IMR-90 (cell line): ENCODE measurements at regions not wholly inside any gene's neighbourhood (a gene's known extent, or its start where the extent isn't known, plus 50 kb on each side); places are given as distances from the start of the nearest gene placed in this dataset.
"Not testable (repeated sequence)": the region's sequence is repeated elsewhere in the genome, so short reads cannot be mapped to it uniquely, and the experiment has no call there.

Experiments used
- ATAC-seq: fragments of 200-7000 bp; cut with Tn5 transposase; 2 replicates; pipeline ENCODE4 v1.9.1; 2020; ENCODE audit warnings: low read depth, mild to moderate bottlenecking, moderate library complexity
- BruUV-seq: library from RNA; stranded (reverse); fragments of 400-500 nt; replicated peaks from 2 replicates; lab custom pipeline; 2021; lab: Mats Ljungman, UMichigan
- CTCF ChIA-PET: fragments of 300-600 bp; formaldehyde crosslinking; extraction: SDS; loops from one replicate; lab custom pipeline; 2021; ENCODE audit warnings: antibody characterized with exemption; lab: Yijun Ruan, JAX
- POLR2A ChIA-PET: fragments of 300-600 bp; sonication (Branson Sonifier 250); formaldehyde crosslinking; loops from one replicate; lab custom pipeline; 2022; ENCODE audit warnings: antibody characterized with exemption; ENCODE audit not compliant: unreplicated experiment; lab: Charles Lee
- DNase-seq: peaks from one replicate; pipeline ENCODE4 v3.0.0; 2013
- H2AFZ ChIP-seq: replicated peaks from 2 replicates; pipeline ENCODE3; 2013; ENCODE audit warnings: low read length, mild to moderate bottlenecking; ENCODE audit not compliant: poor library complexity
- H2AK5ac ChIP-seq: 2 replicates; pipeline ENCODE4 v1.6.1; 2013; ENCODE audit warnings: low read depth, low read length, inconsistent platforms
- H2AK9ac ChIP-seq: replicated peaks from 2 replicates; pipeline ENCODE3; 2013; ENCODE audit warnings: mild to moderate bottlenecking, low read depth, low read length, moderate library complexity; ENCODE audit not compliant: poor library complexity
- H2BK120ac ChIP-seq: 2 replicates; pipeline ENCODE4 v1.6.1; 2013; ENCODE audit warnings: low read depth, low read length, inconsistent platforms
- H2BK15ac ChIP-seq: 3 replicates; pipeline ENCODE4 v1.6.1; 2013; ENCODE audit warnings: low read depth, low read length, inconsistent platforms
- H2BK20ac ChIP-seq: 2 replicates; pipeline ENCODE4 v1.6.1; 2013; ENCODE audit warnings: low read depth, mild to moderate bottlenecking, inconsistent platforms, low read length, moderate library complexity
- H2BK5ac ChIP-seq: 2 replicates; pipeline ENCODE4 v1.6.1; 2013; ENCODE audit warnings: mild to moderate bottlenecking, low read depth, low read length, inconsistent platforms; ENCODE audit not compliant: poor library complexity, severe bottlenecking
- H3K14ac ChIP-seq: replicated peaks from 2 replicates; pipeline ENCODE4 v1.6.1; 2013; ENCODE audit warnings: low read depth, low read length, inconsistent platforms
- H3K18ac ChIP-seq: 2 replicates; pipeline ENCODE4 v1.6.1; 2013; ENCODE audit warnings: low read depth, low read length, control low read depth
- H3K23ac ChIP-seq: 2 replicates; pipeline ENCODE4 v1.6.1; 2013; ENCODE audit warnings: low read depth, low read length, inconsistent platforms
- H3K27ac ChIP-seq: 2 replicates; pipeline ENCODE4 v1.5.1; 2013; ENCODE audit warnings: mild to moderate bottlenecking, control low read depth, low read length; ENCODE audit not compliant: insufficient read depth
- H3K27me3 ChIP-seq: 2 replicates; pipeline ENCODE4 v1.6.1; 2013; ENCODE audit warnings: low read length; ENCODE audit not compliant: control insufficient read depth, insufficient read depth
- H3K36me3 ChIP-seq: 2 replicates; pipeline ENCODE4 v1.6.1; 2013; ENCODE audit warnings: low read length, mixed read lengths; ENCODE audit not compliant: control insufficient read depth, insufficient read depth
- H3K4ac ChIP-seq: 2 replicates; pipeline ENCODE4 v1.6.1; 2013; ENCODE audit warnings: low read depth, low read length, inconsistent platforms
- H3K4me1 ChIP-seq: 2 replicates; pipeline ENCODE4 v1.6.1; 2013; ENCODE audit warnings: low read length, mixed read lengths; ENCODE audit not compliant: control insufficient read depth, insufficient read depth
- H3K4me2 ChIP-seq: 2 replicates; pipeline ENCODE4 v1.6.1; 2013; ENCODE audit warnings: low read depth, mild to moderate bottlenecking, control low read depth, low read length, moderate library complexity
- H3K4me3 ChIP-seq: 2 replicates; pipeline ENCODE4 v1.5.1; 2013; ENCODE audit warnings: low read depth, mild to moderate bottlenecking, control low read depth, low read length, moderate library complexity; ENCODE audit not compliant: insufficient read depth
- H3K56ac ChIP-seq: 2 replicates; pipeline ENCODE4 v1.6.1; 2013; ENCODE audit warnings: low read length, inconsistent platforms; ENCODE audit not compliant: insufficient read depth; ENCODE audit errors: extremely low read depth
- H3K79me1 ChIP-seq, 2 experiments: 2 replicates each; pipeline ENCODE4 v1.6.1; 2013; ENCODE audit warnings: low read length in 2 of 2, inconsistent platforms in 1 of 2, low read depth in 1 of 2
- H3K9ac ChIP-seq: 2 replicates; pipeline ENCODE4 v1.6.1; 2013; ENCODE audit warnings: low read depth, low read length, control low read depth
- H3K9me1 ChIP-seq: 2 replicates; pipeline ENCODE4 v1.6.1; 2013; ENCODE audit warnings: low read length, inconsistent platforms; ENCODE audit not compliant: insufficient read depth
- H3K9me3 ChIP-seq: 2 replicates; pipeline ENCODE4 v1.6.1; 2013; ENCODE audit warnings: low read length; ENCODE audit not compliant: control insufficient read depth, insufficient read depth
- H4K20me1 ChIP-seq: 2 replicates; pipeline ENCODE4 v1.6.1; 2013; ENCODE audit warnings: low read length, inconsistent platforms; ENCODE audit not compliant: insufficient read depth
- H4K5ac ChIP-seq: 2 replicates; pipeline ENCODE4 v1.6.1; 2013; ENCODE audit warnings: mild to moderate bottlenecking, low read depth, low read length, control low read depth
- H4K8ac ChIP-seq, 2 experiments: 2 replicates each; pipeline ENCODE4 v1.6.1; 2013; ENCODE audit warnings: low read depth in 2 of 2, low read length in 2 of 2, control low read depth in 1 of 2, inconsistent platforms in 1 of 2
- H4K91ac ChIP-seq: 2 replicates; pipeline ENCODE4 v1.6.1; 2013; ENCODE audit warnings: low read depth, low read length, inconsistent platforms; ENCODE audit not compliant: insufficient read depth
- WGBS, 2 experiments: methylation state at CpG; one replicate each; pipeline versions ENCODE4 v1.1.5 to v1.1.7; 2013; ENCODE audit warnings: missing lambda C conversion rate in 2 of 2; ENCODE audit not compliant: insufficient read length in 1 of 2; ENCODE audit errors: extremely low coverage in 2 of 2; 5-methylcytosine and 5-hydroxymethylcytosine counted together
- dilution Hi-C: fragments of 300-500 bp; cut with HindIII; formaldehyde crosslinking; loops from one replicate; pipeline ENCODE4 v1.14.3; 2018; ENCODE audit warnings: low sequenced_read_pairs; ENCODE audit not compliant: unreplicated experiment
- in situ Hi-C: fragments of 300-500 bp; cut with MboI; formaldehyde crosslinking; loops from 3 replicates; pipeline ENCODE4 v1.14.3; 2019; ENCODE audit warnings: low sequenced_read_pairs, inconsistent platforms, mixed read lengths
- intact Hi-C: fragments of 100-400 bp; cut with micrococcal nuclease; formaldehyde crosslinking; loops from 2 replicates; pipeline ENCODE4 v1.10.0; 2022

- H4K5ac ChIP-seq, H3K4me1 ChIP-seq, H3K4ac ChIP-seq, BruUV-seq, H2AK5ac ChIP-seq, H3K4me2 ChIP-seq, H2BK20ac ChIP-seq, H3K27me3 ChIP-seq, H3K23ac ChIP-seq, H3K9me1 ChIP-seq, H3K14ac ChIP-seq, dilution Hi-C loops, H2BK15ac ChIP-seq, ATAC-seq, CTCF ChIA-PET, H2BK120ac ChIP-seq, H3K18ac ChIP-seq, H3K9me3 ChIP-seq, H3K56ac ChIP-seq, H4K8ac ChIP-seq, intact Hi-C loops, DNase-seq, POLR2A ChIA-PET, in situ Hi-C loops, H4K20me1 ChIP-seq, H3K36me3 ChIP-seq, H4K91ac ChIP-seq, H3K27ac ChIP-seq, H2BK5ac ChIP-seq, H3K79me1 ChIP-seq, H2AK9ac ChIP-seq, H3K9ac ChIP-seq, H3K4me3 ChIP-seq: not testable (repeated sequence)
- peak overlapping the region; percentile 67 for H2AFZ ChIP-seq
- 100% methylated on average over 2 of the region's 21 CpGs; no CpG with 5 or more reads in 1 of the 2 experiments for WGBS, 2 experiments
Observed at GRCh38 chr3:106998841-106999682, 378.2 kb upstream of the CCDC54 start.
